Gastrocnemius medialis (tissue), 4 donors: ENCODE measurements at regions not wholly inside any gene's neighbourhood (a gene's known extent, or its start where the extent isn't known, plus 50 kb on each side); places are given as distances from the start of the nearest gene placed in this dataset.

Experiments
- POLR2A ChIP-seq, 2 donors: fragments of 450-650 bp; IDR thresholded peaks; one replicate each; pipeline ENCODE4 v1.6.1; 2017; ENCODE audit warnings: antibody characterized with exemption in 2 of 2, mild to moderate bottlenecking in 2 of 2, moderate library complexity in 2 of 2
- TF ChIP-seq, protein P1 (sequence below), 5 experiments: fragments of 450-650 bp in 3 of 5; fragments of 200-600 bp in 2 of 5; sonication (generic) in 2 of 5; IDR thresholded peaks in 4 of 5; conservative IDR thresholded peaks in 1 of 5; 1 replicate in 4 of 5; 2 replicates in 1 of 5; pipeline ENCODE4 v1.5.1; 2016 to 2019; ENCODE audit warnings: antibody characterized with exemption in 5 of 5, mild to moderate bottlenecking in 3 of 5, moderate library complexity in 3 of 5

DNA sequence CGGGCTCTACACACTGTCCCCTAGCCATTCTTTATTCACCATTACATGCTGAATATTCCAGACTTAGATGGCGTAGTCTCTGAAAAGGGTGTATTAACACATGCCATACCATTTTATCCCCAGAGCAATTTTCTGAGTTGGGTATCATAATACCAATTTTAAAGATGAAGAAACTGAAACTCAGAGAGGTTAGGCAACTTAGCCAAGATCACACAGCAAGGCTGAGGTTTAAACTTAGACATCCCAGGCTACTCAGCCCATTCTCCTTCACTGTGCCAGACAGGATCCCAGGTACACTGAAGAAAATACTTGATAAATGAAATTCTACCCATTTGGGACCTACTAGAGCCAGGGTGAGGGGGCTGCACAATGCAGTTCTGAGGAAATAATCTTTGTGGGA, 67.4 kb upstream of the ARHGAP36 start:
- TF ChIP-seq, protein P1, sequence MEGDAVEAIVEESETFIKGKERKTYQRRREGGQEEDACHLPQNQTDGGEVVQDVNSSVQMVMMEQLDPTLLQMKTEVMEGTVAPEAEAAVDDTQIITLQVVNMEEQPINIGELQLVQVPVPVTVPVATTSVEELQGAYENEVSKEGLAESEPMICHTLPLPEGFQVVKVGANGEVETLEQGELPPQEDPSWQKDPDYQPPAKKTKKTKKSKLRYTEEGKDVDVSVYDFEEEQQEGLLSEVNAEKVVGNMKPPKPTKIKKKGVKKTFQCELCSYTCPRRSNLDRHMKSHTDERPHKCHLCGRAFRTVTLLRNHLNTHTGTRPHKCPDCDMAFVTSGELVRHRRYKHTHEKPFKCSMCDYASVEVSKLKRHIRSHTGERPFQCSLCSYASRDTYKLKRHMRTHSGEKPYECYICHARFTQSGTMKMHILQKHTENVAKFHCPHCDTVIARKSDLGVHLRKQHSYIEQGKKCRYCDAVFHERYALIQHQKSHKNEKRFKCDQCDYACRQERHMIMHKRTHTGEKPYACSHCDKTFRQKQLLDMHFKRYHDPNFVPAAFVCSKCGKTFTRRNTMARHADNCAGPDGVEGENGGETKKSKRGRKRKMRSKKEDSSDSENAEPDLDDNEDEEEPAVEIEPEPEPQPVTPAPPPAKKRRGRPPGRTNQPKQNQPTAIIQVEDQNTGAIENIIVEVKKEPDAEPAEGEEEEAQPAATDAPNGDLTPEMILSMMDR (IDR thresholded peaks at IDR 0.05 in 4 of 5, conservative IDR thresholded peaks at IDR 0.05 in 1 of 5) = no peak
- no peak for TF ChIP-seq POLR2A (IDR thresholded peaks at IDR 0.05)
